ACC112 (cell line): ENCODE measurements at regions not wholly inside any gene's neighbourhood (a gene's known extent, or its start where the extent isn't known, plus 50 kb on each side); places are given as distances from the start of the nearest gene placed in this dataset.

Experiments
- H2AFZ ChIP-seq: fragments of 200-600 bp; sonication (generic); one replicate; pipeline ENCODE4 v1.6.0; 2017; ENCODE audit warnings: antibody characterized with exemption, low read length; ENCODE audit not compliant: unreplicated experiment
- H3K27ac ChIP-seq: fragments of 200-600 bp; sonication (generic); 2 replicates; pipeline ENCODE4 v1.5.1; 2014; ENCODE audit warnings: low read depth, mild to moderate bottlenecking, antibody characterized with exemption, low read length, moderate library complexity
- H3K27me3 ChIP-seq: fragments of 200-600 bp; sonication (generic); 2 replicates; pipeline ENCODE4 v1.6.1; 2014; ENCODE audit warnings: mild to moderate bottlenecking, antibody characterized with exemption, low read length, moderate library complexity, mixed read lengths; ENCODE audit not compliant: insufficient read depth
- H3K36me3 ChIP-seq: fragments of 200-600 bp; sonication (generic); 2 replicates; pipeline ENCODE4 v1.6.1; 2016; ENCODE audit warnings: mild to moderate bottlenecking, antibody characterized with exemption, low read length, moderate library complexity, mixed read lengths; ENCODE audit not compliant: insufficient read depth
- H3K4me1 ChIP-seq: fragments of 200-600 bp; sonication (generic); one replicate; pipeline ENCODE4 v1.6.1; 2016; ENCODE audit warnings: low read length, mixed read lengths; ENCODE audit not compliant: insufficient read depth, unreplicated experiment, control insufficient read depth
- H3K4me3 ChIP-seq: fragments of 200-600 bp; sonication (generic); 2 replicates; pipeline ENCODE4 v1.5.1; 2014; ENCODE audit warnings: mild to moderate bottlenecking, low read depth, low read length
- H3K79me2 ChIP-seq: fragments of 200-600 bp; sonication (generic); one replicate; pipeline ENCODE4 v1.6.0; 2016; ENCODE audit warnings: low read length; ENCODE audit not compliant: control insufficient read depth, unreplicated experiment, insufficient read depth

DNA sequence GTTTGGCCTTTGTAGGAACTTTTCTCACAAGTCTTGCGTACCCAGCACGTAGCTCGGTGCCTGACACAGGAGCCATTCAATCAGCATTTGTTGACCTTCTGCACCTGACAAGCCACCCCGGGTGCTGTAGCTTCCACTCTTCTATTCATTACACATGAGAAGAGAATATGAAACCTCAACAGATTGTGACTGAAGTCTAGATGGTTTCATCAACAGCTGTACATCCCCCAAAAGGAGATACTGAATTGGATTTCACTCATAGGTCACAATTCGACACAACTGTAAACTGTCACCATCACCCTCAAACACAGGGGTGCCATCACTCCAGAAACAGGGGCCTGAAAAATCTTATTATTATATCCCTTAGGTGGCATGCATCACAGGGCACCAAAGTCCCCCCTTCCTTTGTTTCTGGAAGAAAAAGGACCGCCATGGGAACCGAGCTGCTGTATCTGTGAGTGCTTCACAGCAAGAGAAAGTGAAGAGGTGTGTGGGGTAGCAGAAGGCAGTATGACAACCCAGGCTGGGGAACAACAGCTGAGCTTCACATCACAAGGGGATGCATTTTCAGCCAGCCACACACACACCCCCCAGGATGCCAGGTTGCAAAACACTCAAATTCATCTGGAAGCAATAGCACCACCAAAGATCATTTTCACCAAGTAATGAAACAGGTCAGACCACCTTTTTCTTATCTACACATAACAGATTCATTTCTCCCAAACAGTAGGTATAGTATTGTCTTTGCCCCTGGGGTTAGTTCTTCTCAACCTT lies 225.7 kb downstream of the TOMM20 start:
- Histone ChIP-seq H3K36me3 (no peaks in the 10 kb centered on the region), H3K4me3 (no peak overlapping the region), H3K27me3 (no peaks in the 10 kb centered on the region), H2AFZ (no peak overlapping the region), H3K4me1 (peaks cover 20% of the 10 kb centered on the region), H3K27ac (no peak overlapping the region), H3K79me2 (no peaks in the 10 kb centered on the region)

GRCh38 chr1:234901491-234902049 lies 227.1 kb downstream of the TOMM20 start:
- Histone ChIP-seq H3K27ac (no peak overlapping the region), H3K79me2 (no peaks in the 10 kb centered on the region), H3K4me3 (no peak overlapping the region), H2AFZ (no peak overlapping the region), H3K36me3 (no peaks in the 10 kb centered on the region), H3K27me3 (no peaks in the 10 kb centered on the region), H3K4me1 (peaks cover 15% of the 10 kb centered on the region)

- Histone ChIP-seq H2AFZ (no peak overlapping the region), H3K4me1 (peaks cover 15% of the 10 kb centered on the region), H3K27me3 (no peaks in the 10 kb centered on the region), H3K27ac (no peak overlapping the region), H3K79me2 (no peaks in the 10 kb centered on the region), H3K36me3 (no peaks in the 10 kb centered on the region), H3K4me3 (no peak overlapping the region)
Observed at GRCh38 chr1:234900595-234900994, 228.0 kb downstream of the TOMM20 start.

DNA sequence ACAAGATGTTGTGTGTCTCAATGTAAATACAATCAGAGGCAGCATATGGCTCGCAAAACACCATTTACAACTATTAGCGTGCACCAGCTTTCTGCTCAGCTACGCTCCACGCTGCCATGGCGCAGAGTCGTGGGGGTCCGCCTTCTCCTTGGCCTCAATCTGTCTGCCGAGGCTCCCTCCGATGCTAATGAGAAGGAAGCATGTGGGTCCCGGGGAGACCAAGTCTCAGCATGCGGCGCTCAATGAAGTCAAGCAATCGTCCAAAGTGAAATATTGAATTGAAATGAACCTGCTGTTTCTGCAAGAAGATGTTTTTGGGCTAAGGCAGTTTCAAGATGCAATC lies 228.9 kb downstream of the TOMM20 start:
- Histone ChIP-seq H3K4me3 (no peak overlapping the region), H3K79me2 (no peaks in the 10 kb centered on the region), H2AFZ (no peak overlapping the region), H3K4me1 (peaks cover 15% of the 10 kb centered on the region), H3K36me3 (no peaks in the 10 kb centered on the region), H3K27ac (no peak overlapping the region), H3K27me3 (no peaks in the 10 kb centered on the region)

- Histone ChIP-seq H2AFZ (no peak overlapping the region), H3K36me3 (no peaks in the 10 kb centered on the region), H3K4me3 (no peak overlapping the region), H3K79me2 (no peaks in the 10 kb centered on the region), H3K27me3 (no peaks in the 10 kb centered on the region), H3K27ac (no peak overlapping the region), H3K4me1 (peaks cover 19% of the 10 kb centered on the region)
Observed at GRCh38 chr1:234899041-234899729, 229.5 kb downstream of the TOMM20 start.

- H3K27ac ChIP-seq, result no peak overlapping the region
- peaks cover 26% of the 10 kb centered on the region for H3K4me1 ChIP-seq
- no peak overlapping the region for H3K4me3 ChIP-seq
- no peaks in the 10 kb centered on the region for H3K79me2 ChIP-seq
- H2AFZ ChIP-seq, result no peak overlapping the region
- no peaks in the 10 kb centered on the region for H3K27me3 ChIP-seq
- no peaks in the 10 kb centered on the region for H3K36me3 ChIP-seq
Observed at GRCh38 chr1:234898455-234899033, 230.1 kb downstream of the TOMM20 start.

GRCh38 chr1:234897754-234898454 lies 230.7 kb downstream of the TOMM20 start:
- H3K27me3 ChIP-seq, result no peaks in the 10 kb centered on the region
- H2AFZ ChIP-seq, result no peak overlapping the region
- H3K79me2 ChIP-seq, result no peaks in the 10 kb centered on the region
- H3K4me3 ChIP-seq, result no peak overlapping the region
- no peaks in the 10 kb centered on the region for H3K36me3 ChIP-seq
- H3K4me1 ChIP-seq, result peaks cover 30% of the 10 kb centered on the region
- no peak overlapping the region for H3K27ac ChIP-seq

GRCh38 chr1:234897390-234897749 lies 231.3 kb downstream of the TOMM20 start:
- Histone ChIP-seq H3K4me3 (no peak overlapping the region), H3K27me3 (no peaks in the 10 kb centered on the region), H3K27ac (no peak overlapping the region), H3K4me1 (peaks cover 30% of the 10 kb centered on the region), H3K79me2 (no peaks in the 10 kb centered on the region), H2AFZ (no peak overlapping the region), H3K36me3 (no peaks in the 10 kb centered on the region)

DNA sequence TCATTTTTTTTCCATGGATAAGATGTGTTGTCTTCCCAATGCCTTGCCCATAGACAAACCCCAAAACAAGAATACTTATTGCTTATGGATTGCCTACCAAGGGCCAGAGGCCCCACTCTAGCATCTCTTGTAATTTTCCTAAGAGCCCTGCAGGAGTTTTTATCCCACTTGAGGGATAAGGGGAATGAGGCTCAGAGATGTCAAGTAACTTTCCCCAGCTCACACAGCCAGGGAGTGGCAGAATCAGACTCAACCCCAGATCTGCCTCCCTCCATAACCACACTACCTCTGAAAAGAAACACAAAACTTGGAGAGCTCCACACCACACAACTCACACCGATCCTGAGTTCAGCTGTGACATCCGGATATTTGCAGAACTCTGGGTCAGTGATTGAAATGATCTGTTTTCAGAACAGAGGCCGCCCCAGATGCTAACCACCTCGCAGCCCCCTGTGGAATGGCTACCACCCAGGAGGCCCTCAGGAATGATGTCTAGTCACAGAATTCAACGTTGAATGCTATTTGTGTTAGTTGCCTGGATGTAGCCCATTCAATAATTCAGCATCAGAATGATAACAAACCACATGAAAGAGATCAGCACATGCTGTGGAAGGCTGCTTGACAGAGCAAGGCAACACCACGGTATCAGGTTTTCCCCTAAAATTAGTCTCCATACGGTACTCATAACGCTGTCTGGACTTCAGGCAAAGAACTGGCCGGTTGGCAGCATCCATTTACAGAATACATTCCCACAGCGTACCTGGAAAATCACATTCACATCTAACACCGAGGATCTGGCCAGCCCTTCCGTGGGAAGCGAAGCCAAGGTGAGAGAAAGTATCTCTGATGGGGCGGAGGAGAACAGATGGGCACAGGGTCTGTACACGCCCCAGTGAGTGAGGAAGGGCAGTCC lies 231.9 kb downstream of the TOMM20 start:
- Histone ChIP-seq H3K27me3 (no peaks in the 10 kb centered on the region), H3K36me3 (no peaks in the 10 kb centered on the region), H2AFZ (no peak overlapping the region), H3K4me1 (peaks cover 30% of the 10 kb centered on the region), H3K27ac (no peak overlapping the region), H3K79me2 (no peaks in the 10 kb centered on the region), H3K4me3 (no peak overlapping the region)
